T-helper 1 cell treated with Interleukin-12 subunit alpha and Interleukin-12 subunit beta and Interleukin-4 antibody, amounts not matched to agents 30 ng/mL and 1 ng/mL, for 36 hours (primary cell): ENCODE measurements at regions not wholly inside any gene's neighbourhood (a gene's known extent, or its start where the extent isn't known, plus 50 kb on each side); places are given as distances from the start of the nearest gene placed in this dataset.

Source experiments
- intact Hi-C: fragments of 100-400 bp; cut with micrococcal nuclease; formaldehyde crosslinking; loops from one replicate; pipeline ENCODE4 v1.15.1; 2024

- intact Hi-C loops: no loop called here
These were observed 657.6 kb downstream of the BRD1 start for GRCh38 chr22:49170053-49170452.

DNA sequence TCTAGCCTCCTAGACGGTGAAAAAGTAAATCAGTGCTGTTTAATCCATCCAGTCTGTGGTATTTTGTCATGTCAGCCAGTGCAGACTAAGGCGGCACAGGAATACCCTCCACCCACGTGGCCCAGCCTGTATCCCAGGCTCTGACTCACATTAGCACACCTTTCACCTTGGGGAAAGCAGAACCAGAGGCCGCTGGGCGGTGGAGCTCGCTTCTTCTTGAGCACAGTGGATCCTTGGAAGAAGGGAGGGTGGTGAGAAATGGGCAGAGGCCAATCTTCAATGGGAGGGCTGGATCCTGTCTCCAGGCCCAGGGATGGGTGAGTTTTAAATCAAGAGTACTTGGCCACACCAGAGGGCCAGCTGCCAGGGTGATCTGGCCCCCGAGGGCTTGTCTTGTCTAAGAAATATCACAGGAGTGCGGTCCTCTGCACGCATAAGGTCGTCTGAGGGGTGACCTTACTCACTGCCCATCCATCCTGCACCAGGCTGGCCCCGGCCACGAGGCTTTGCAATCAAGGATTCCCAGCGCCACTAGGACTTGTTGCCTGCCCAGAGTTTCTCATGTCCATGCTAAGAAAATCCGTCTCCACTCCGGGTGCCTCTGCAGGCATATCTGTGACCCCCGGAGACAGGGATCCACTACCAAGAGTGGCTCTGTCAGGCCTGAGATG is 658.5 kb downstream of the BRD1 start:
- intact Hi-C loops: no loop called here

DNA sequence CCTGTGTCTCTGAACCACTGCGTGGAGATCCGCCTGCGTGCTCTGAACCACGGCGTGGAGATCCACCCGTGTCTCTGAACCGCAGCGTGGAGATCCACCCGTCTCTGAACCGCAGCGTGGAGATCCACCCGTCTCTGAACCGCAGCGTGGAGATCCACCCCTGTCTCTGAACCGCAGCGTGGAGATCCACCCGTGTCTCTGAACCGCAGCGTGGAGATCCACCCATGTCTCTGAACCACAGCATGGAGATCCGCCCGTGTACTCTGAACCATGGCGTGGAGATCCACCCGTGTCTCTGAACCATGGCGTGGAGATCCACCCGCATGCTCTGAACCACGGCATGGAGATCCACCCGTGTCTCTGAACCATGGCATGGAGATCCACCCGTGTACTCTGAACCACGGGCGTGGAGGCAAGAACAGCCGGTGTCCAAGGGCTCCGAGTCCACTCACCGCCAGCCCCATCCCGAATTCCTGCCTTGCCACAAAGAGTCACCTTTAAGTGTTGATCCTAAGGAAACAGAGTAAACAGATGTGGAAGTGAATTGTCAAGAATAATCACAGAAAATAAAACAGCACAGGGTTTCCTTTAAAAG is 659.4 kb downstream of the BRD1 start:
- intact Hi-C loops: no loop called here

GRCh38 chr22:49166746-49167145 is 660.9 kb downstream of the BRD1 start:
- intact Hi-C loops: no loop called here

- intact Hi-C loops: no loop called here
These were observed 661.5 kb downstream of the BRD1 start for GRCh38 chr22:49166211-49166610.

GRCh38 chr22:49164773-49165320 is 662.8 kb downstream of the BRD1 start:
- intact Hi-C loops: no loop called here

DNA sequence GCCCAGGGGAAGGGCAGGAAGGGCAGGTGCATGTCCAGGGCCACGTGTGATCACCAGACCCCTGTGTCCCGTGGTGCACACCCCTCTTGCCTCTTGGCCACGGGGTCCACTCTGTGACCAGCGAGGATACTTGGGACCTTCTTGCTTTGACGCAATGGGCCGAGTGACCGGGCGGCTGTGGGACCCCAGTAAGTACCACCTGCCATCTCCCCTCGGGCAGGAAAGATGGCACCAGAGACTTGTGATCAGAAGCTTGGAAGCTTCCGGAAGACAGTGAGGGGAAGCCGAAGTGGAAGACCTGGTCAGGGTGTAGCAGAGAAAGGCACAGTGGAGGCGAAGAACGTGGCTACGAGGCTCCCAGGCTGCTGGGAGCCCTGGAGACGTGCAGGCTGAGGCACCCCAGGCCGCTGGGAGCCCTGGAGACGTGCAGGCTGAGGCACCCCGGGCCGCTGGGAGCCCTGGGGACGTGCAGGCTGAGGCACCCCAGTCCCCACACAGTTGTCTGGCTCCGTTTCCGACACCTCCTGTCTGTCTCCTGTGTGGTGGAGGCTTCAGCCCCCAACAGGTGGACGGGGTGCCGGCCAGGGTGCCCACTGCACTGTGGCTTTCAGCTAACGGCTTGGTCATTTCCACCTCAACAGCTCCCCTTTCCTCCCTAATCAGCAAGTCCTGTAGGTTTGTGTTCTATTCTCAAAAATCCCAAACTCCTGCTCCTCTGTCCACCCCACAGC is 663.5 kb downstream of the BRD1 start:
- intact Hi-C loops: no loop called here

DNA sequence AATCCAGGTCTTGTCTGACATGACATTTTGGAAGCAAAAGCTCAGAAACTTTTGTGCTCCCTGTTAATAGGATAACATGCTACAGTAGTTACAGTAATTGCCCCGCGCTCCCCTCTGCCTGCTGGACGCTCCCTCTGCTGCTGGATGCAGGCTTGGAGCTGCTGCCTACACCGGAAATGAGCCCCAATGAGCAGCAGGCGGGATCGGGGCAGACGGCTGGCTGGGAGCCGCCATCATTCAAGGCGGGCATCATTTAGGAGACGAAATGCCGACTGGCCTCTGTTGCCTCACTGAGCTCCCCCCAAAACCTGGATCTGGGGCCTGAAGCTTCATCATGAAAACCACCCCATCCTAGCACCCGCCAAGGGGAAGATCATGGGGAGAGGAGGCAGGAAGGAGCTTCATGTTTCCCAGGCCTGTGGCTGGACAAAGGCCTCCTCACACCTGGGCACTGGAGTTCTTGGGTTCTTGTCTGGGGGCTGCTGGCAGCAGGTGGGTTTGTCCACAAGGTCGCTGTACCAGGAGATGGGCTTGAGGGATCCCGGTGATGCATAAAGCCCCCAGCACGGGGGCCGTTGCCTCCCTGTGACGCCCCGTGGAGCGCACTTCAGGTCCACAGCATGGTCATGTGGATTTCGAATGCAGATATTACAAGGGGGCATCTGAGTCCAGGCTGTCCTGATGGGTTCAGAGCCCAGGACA is 664.3 kb downstream of the BRD1 start:
- intact Hi-C loops: no loop called here

GRCh38 chr22:49162841-49163240 is 664.8 kb downstream of the BRD1 start:
- intact Hi-C loops: no loop called here

GRCh38 chr22:49161002-49161850 is 666.4 kb downstream of the BRD1 start:
- intact Hi-C loops: no loop called here

DNA sequence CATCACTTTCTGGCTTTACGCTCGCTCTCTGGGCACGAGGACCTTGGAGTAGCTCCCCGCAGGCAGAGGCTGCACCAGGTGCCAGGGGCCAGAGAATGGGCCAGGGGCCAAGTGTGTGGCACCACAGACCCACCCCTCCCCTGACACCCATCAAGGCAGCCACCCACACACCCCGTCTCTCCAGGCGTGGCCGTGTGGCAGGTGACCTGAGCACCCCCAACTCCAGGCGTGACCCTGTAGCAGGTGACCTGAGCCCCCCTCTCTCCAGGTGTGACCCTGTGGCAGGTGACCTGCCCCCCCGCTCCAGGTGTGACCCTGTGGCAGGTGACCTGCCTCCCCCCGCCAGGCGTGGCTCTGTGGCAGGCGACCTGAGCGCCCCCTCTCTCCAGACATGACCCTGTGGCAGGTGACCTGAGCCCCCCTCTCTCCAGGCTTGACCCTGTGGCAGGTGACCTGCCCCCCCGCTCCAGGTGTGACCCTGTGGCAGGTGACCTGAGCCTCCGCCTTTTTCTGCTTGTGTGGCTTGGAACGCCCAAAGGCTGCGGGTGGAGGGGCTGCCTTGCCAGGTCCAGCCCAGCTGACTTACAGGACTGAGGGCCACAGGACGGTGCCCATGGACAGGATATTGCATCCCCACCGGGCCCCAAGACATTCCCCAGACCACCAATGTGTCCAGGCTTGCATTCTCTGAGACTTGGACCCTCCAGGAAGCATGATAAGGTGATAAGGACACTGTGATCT is 667.2 kb downstream of the BRD1 start:
- intact Hi-C loops: no loop called here

DNA sequence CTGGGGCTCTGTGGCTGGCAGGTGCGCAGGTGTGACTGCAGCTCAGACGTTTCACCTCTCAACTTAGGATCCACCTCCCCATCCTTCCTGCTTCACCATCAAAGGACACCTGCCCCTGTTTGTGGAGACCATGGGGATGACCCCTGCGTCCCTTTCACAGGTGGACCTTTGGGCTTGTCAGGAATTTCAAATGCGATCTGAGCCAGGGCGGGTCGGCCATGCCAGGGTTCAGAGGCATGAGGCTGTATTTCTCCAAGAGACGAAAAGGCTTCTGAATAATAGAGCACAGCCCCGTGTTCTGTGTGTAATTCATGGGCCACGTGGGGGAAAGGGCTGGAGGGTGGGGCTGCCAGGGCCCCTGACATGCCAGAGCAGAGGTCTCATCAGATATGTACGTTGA is 668.0 kb downstream of the BRD1 start:
- intact Hi-C loops: no loop called here

- intact Hi-C loops: no loop called here
These were observed 668.7 kb downstream of the BRD1 start for GRCh38 chr22:49158741-49159564.

DNA sequence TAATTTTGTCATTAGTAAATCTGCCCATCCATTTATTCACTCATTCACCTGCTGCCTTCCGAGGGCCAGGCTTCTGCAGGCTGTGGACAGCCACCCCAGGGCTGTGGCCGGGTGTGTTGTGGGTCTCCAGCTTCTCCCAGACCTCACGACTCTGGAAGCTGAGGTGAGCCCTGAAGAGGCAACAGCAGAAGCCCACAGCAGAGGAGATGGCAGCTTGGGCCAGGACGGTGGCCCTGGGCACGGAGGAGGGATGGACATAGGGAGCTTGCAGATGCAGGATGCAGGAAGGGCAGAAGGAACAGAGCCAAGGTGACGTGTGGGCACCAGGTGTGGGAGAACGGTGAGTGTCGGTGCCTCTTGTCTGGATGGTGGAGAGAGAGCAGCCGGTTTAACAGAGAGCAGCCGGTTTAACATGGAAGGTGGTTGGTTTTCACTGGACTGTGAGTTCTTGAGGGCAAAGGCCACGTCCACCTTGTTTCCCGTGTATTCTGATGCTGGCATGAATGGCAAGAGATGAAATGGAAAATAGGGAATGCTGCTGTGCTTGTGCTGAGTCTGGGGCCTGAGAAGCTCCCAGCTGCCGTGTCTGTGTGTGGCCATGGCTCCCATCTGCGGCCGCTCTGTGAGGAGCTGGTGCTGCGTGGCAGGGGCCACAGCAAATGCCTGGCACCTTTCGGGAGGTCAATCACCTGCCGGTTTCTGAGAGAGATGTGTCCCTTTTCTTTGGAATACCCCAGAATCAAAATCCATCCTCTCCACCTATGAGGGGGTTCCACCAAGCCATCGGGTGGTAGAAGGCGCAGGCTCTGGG is 669.9 kb downstream of the BRD1 start:
- intact Hi-C loops: no loop called here

DNA sequence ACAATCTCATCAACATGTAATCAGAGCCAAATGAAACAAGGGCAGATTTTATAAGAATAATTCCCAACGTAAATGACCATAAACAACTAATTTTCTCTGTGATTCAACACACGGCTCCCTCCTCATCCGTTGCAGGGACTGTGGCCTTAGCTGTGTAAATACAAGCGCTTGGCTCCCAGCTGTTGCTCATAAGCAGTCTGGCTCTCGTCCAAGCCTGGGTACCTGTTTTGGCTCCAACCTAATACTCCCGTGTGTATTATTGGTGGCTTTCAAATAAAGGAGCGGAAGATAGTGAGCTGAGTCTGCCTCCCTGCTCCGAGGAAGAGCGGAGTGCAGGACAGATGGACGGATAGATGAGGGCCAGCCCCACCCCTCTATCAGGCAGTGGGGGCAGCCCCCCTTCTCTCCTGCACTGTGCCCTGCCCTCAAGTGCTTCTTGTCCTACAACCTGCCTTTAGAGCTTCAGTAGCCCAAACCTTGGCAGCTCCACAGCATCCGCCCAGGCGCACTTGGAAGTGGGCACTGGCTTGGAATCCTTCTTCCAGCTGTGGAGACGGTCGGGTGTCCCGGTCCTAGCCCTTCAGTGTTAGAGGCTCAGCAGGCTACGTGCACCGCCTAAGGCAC is 670.9 kb downstream of the BRD1 start:
- intact Hi-C loops: no loop called here

- intact Hi-C loops: no loop called here
These were observed 671.7 kb downstream of the BRD1 start for GRCh38 chr22:49155770-49156580.
